ENCODE measurements at regions not wholly inside any gene's neighbourhood (a gene's known extent, or its start where the extent isn't known, plus 50 kb on each side); places are given as distances from the start of the nearest gene placed in this dataset.

GRCh38 chr18:40094441-40094840, 1860.6 kb upstream of the PIK3C3 start:
- Mint-ChIP-seq H3K36me3 (ENCODE audit: low read depth) (no peaks in the 10 kb centered on the region), H3K4me3 (no peak overlapping the region), H3K9me3 (peaks cover 2% of the 10 kb centered on the region), H3K27me3 (ENCODE audit: insufficient read depth) (no peaks in the 10 kb centered on the region), H3K27ac (no peak overlapping the region), H3K4me1 (ENCODE audit: low read depth) (no peaks in the 10 kb centered on the region)
- intact Hi-C loops (cut with micrococcal nuclease) = no loop called here
- no peak for DNase-seq (ENCODE audit: low spot score)

DNA sequence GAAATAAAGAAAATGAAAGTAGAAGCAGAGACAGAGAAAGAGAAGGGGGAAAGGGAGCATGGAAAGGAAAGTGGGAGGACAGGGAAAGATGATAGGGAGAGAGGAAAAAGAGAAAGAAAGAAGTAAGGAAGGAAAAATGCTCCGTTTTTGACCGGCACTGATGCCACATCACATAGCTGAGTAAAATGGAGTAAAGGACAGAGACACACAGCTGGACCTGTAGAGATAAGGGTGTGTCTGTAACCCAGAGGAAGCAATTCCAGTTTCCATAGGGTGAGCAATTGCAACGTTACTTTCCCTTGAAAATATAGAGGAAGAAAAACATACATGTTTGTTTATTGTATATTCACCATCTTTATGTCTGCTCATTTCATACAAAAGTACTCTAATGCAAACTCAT, 1866.9 kb upstream of the PIK3C3 start:
- Mint-ChIP-seq H3K4me3 (no peak overlapping the region), H3K36me3 (ENCODE audit: low read depth) (no peaks in the 10 kb centered on the region), H3K9me3 (peaks cover 4% of the 10 kb centered on the region), H3K4me1 (ENCODE audit: low read depth) (no peaks in the 10 kb centered on the region), H3K27me3 (ENCODE audit: insufficient read depth) (no peaks in the 10 kb centered on the region), H3K27ac (no peak overlapping the region)
- no peak for DNase-seq (ENCODE audit: low spot score)
- intact Hi-C loops (cut with micrococcal nuclease) = no loop called here

- H3K4me1 Mint-ChIP-seq (ENCODE audit: low read depth) = no peaks in the 10 kb centered on the region
- no peaks in the 10 kb centered on the region for H3K27me3 Mint-ChIP-seq (ENCODE audit: insufficient read depth)
- no peak overlapping the region for H3K27ac Mint-ChIP-seq
- no peaks in the 10 kb centered on the region for H3K36me3 Mint-ChIP-seq (ENCODE audit: low read depth)
- no peak overlapping the region for H3K4me3 Mint-ChIP-seq
- intact Hi-C loops (cut with micrococcal nuclease) = no loop called here
- DNase-seq (ENCODE audit: low spot score) = no peak
- H3K9me3 Mint-ChIP-seq = no peaks in the 10 kb centered on the region
Measured at GRCh38 chr18:40079786-40080185, 1875.2 kb upstream of the PIK3C3 start.

DNA sequence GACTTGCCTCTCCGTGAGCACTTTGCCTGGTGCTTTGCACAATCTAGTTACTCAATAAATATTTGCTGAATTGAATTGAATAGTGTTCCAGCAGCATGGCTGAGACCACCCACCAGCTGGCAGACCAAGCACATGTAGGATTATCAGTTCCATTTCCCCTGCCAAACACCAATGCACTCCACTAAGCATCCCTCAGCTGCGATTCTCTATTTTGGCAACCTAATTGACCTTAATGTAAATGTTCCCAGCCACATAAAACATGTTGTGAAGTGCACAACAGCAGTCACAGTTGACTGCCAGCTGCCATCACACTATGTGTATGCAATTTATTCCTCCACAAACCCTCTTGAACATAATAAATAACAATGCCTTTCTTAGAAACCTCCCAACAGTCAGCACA, 1879.4 kb upstream of the PIK3C3 start:
- peaks cover under 1% of the 10 kb centered on the region for H3K9me3 Mint-ChIP-seq

GRCh38 chr18:40072761-40073160, 1882.3 kb upstream of the PIK3C3 start:
- Mint-ChIP-seq H3K27me3 (ENCODE audit: insufficient read depth) (no peaks in the 10 kb centered on the region), H3K4me1 (ENCODE audit: low read depth) (no peaks in the 10 kb centered on the region), H3K4me3 (no peak overlapping the region), H3K27ac (no peak overlapping the region), H3K36me3 (ENCODE audit: low read depth) (no peaks in the 10 kb centered on the region), H3K9me3 (peaks cover 5% of the 10 kb centered on the region)
- DNase-seq (ENCODE audit: low spot score) = no peak
- intact Hi-C loops (cut with micrococcal nuclease) = no loop called here

More for the DNA sequence above, 1879.4 kb upstream of the PIK3C3 start:
- H3K4me1 Mint-ChIP-seq (ENCODE audit: low read depth) = no peaks in the 10 kb centered on the region
- intact Hi-C loops (cut with micrococcal nuclease) = no loop called here
- no peaks in the 10 kb centered on the region for H3K36me3 Mint-ChIP-seq (ENCODE audit: low read depth)
- no peaks in the 10 kb centered on the region for H3K27me3 Mint-ChIP-seq (ENCODE audit: insufficient read depth)
- no peak overlapping the region for H3K4me3 Mint-ChIP-seq
- H3K27ac Mint-ChIP-seq = no peak overlapping the region
- no peak for DNase-seq (ENCODE audit: low spot score)

DNA sequence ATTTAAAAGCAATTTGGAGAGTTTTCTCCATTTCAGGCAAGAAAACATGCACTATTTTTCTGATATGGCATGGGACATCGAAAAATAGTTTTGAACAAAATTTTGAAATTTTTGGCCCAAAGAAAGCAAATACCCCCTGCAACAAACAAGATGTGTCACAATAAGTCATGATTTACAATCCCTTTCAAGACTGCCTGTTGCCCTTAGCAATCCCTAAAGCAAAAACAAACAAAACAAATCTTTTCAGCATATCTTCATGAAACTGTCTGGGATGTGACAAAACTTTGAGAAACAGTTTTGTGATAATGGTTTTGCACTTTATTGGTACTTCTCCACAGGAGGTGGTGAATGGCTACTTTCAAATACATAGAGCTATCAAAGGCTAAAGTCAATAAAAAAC, 1888.7 kb upstream of the PIK3C3 start:
- no peaks in the 10 kb centered on the region for H3K4me1 Mint-ChIP-seq (ENCODE audit: low read depth)

GRCh38 chr18:40063488-40063887, 1891.5 kb upstream of the PIK3C3 start:
- no peak overlapping the region for H3K4me3 Mint-ChIP-seq
- no peak overlapping the region for H3K27ac Mint-ChIP-seq
- no peaks in the 10 kb centered on the region for H3K36me3 Mint-ChIP-seq (ENCODE audit: low read depth)
- intact Hi-C loops (cut with micrococcal nuclease) = no loop called here
- H3K4me1 Mint-ChIP-seq (ENCODE audit: low read depth) = no peaks in the 10 kb centered on the region
- DNase-seq (ENCODE audit: low spot score) = no peak
- no peaks in the 10 kb centered on the region for H3K9me3 Mint-ChIP-seq
- H3K27me3 Mint-ChIP-seq (ENCODE audit: insufficient read depth) = no peaks in the 10 kb centered on the region

More for the DNA sequence above, 1888.7 kb upstream of the PIK3C3 start:
- Mint-ChIP-seq H3K27me3 (ENCODE audit: insufficient read depth) (no peaks in the 10 kb centered on the region), H3K27ac (no peak overlapping the region), H3K9me3 (peaks cover 5% of the 10 kb centered on the region), H3K36me3 (ENCODE audit: low read depth) (no peaks in the 10 kb centered on the region), H3K4me3 (no peak overlapping the region)
- DNase-seq (ENCODE audit: low spot score) = no peak
- intact Hi-C loops (cut with micrococcal nuclease) = no loop called here

DNA sequence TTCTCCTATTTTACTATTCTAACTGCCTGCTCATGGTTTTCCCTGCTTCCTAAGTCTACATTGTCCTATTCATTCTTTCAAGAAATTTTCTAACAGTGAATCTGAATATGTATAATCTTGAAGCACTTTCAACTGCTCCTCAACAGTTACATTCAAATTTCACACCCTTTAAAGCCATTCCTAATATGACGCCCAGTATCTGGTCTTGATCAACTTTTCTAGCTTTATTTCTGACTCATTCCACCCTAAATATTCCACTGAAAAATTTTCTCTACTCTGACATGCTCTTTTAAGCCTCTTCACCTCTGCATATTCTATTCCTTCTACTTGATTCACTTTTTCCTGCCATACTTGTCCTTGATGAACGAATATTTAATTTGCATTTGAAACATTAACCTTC, 1893.9 kb upstream of the PIK3C3 start:
- no peak overlapping the region for H3K27ac Mint-ChIP-seq
- peaks cover 5% of the 10 kb centered on the region for H3K9me3 Mint-ChIP-seq
- H3K4me1 Mint-ChIP-seq (ENCODE audit: low read depth) = no peaks in the 10 kb centered on the region
- no peaks in the 10 kb centered on the region for H3K27me3 Mint-ChIP-seq (ENCODE audit: insufficient read depth)
- no peak overlapping the region for H3K4me3 Mint-ChIP-seq
- no peaks in the 10 kb centered on the region for H3K36me3 Mint-ChIP-seq (ENCODE audit: low read depth)
- intact Hi-C loops (cut with micrococcal nuclease) = no loop called here
- no peak for DNase-seq (ENCODE audit: low spot score)

- intact Hi-C loops (cut with micrococcal nuclease) = no loop called here
- Mint-ChIP-seq H3K36me3 (ENCODE audit: low read depth) (no peaks in the 10 kb centered on the region), H3K27me3 (ENCODE audit: insufficient read depth) (no peaks in the 10 kb centered on the region), H3K4me3 (no peak overlapping the region), H3K4me1 (ENCODE audit: low read depth) (no peaks in the 10 kb centered on the region), H3K27ac (no peak overlapping the region), H3K9me3 (peaks cover 5% of the 10 kb centered on the region)
- DNase-seq (ENCODE audit: low spot score) = no peak
Measured at GRCh38 chr18:40060562-40060961, 1894.5 kb upstream of the PIK3C3 start.

- no peak overlapping the region for H3K27ac Mint-ChIP-seq
- no peaks in the 10 kb centered on the region for H3K36me3 Mint-ChIP-seq (ENCODE audit: low read depth)
- intact Hi-C loops (cut with micrococcal nuclease) = no loop called here
- no peak overlapping the region for H3K4me3 Mint-ChIP-seq
- no peaks in the 10 kb centered on the region for H3K27me3 Mint-ChIP-seq (ENCODE audit: insufficient read depth)
- peaks cover 8% of the 10 kb centered on the region for H3K9me3 Mint-ChIP-seq
- DNase-seq (ENCODE audit: low spot score) = no peak
- H3K4me1 Mint-ChIP-seq (ENCODE audit: low read depth) = no peaks in the 10 kb centered on the region
Measured at GRCh38 chr18:40058811-40059570, 1896.0 kb upstream of the PIK3C3 start.

DNA sequence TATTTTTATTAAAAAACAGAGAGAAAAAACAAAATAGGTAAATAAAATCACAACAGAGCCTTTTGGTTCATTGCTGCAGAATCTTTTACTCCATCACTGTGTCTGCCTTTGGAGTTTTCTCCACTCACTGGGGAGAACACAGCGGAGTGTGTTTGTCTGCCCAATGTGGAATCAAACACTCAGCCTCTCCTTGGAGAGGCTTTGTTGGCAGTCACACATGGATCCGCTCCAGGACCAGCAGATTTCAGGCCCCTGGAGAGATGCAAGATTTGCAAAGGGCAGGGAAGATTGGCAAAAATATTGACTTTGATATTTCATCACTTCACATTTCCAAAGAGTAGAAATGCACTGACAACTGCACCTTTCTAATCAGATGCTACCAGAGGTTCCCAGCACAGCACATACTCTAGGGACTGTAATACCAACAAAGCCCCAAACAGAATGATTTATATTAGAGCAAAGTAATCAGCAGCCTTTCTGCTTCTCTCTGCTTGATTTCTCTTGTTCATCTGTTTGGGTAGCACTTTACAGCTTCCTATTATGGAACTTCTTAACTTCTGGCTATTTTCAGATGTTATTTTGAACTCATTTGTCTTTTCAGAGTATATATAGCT, 1898.8 kb upstream of the PIK3C3 start:
- no peak overlapping the region for H3K4me3 Mint-ChIP-seq
- H3K27me3 Mint-ChIP-seq (ENCODE audit: insufficient read depth) = no peaks in the 10 kb centered on the region
- no peak overlapping the region for H3K27ac Mint-ChIP-seq
- intact Hi-C loops (cut with micrococcal nuclease) = no loop called here
- H3K36me3 Mint-ChIP-seq (ENCODE audit: low read depth) = no peaks in the 10 kb centered on the region
- no peak for DNase-seq (ENCODE audit: low spot score)
- H3K4me1 Mint-ChIP-seq (ENCODE audit: low read depth) = no peaks in the 10 kb centered on the region
- H3K9me3 Mint-ChIP-seq = peaks cover 8% of the 10 kb centered on the region

GRCh38 chr18:40055262-40055661, 1899.8 kb upstream of the PIK3C3 start:
- intact Hi-C loops (cut with micrococcal nuclease) = no loop called here
- Mint-ChIP-seq H3K27ac (no peak overlapping the region), H3K4me1 (ENCODE audit: low read depth) (no peaks in the 10 kb centered on the region), H3K27me3 (ENCODE audit: insufficient read depth) (no peaks in the 10 kb centered on the region), H3K9me3 (peaks cover 8% of the 10 kb centered on the region), H3K36me3 (ENCODE audit: low read depth) (no peaks in the 10 kb centered on the region), H3K4me3 (no peak overlapping the region)
- no peak for DNase-seq (ENCODE audit: low spot score)

DNA sequence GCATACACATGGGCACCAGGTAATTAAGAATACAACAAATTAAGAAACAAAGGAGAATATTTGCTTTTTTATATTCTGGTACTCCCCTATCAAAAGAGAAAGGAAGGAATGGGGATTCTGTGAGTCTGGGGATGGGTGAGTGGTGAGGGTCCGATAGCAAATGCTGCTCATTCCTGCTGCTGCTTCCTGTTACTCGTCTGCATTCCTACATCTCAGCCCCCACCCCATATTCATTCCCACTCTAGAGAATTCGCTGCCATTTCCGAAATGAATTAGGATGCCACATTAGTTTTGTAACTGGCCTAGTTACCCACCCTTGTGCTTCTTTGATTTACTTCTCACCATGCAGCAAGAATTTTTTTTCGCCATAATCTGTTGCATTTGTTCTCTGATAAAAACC, 1905.3 kb upstream of the PIK3C3 start:
- H3K4me1 Mint-ChIP-seq (ENCODE audit: low read depth) = no peaks in the 10 kb centered on the region
- DNase-seq (ENCODE audit: low spot score) = no peak
- intact Hi-C loops (cut with micrococcal nuclease) = no loop called here

More for the DNA sequence above, 1905.3 kb upstream of the PIK3C3 start:
- no peak overlapping the region for H3K27ac Mint-ChIP-seq
- H3K4me3 Mint-ChIP-seq = no peak overlapping the region
- H3K9me3 Mint-ChIP-seq = peaks cover 6% of the 10 kb centered on the region
- no peaks in the 10 kb centered on the region for H3K27me3 Mint-ChIP-seq (ENCODE audit: insufficient read depth)
- no peaks in the 10 kb centered on the region for H3K36me3 Mint-ChIP-seq (ENCODE audit: low read depth)

Data from activated T-helper 1 cell treated with anti-CD3 and anti-CD28 coated beads, Interleukin-12 subunit alpha, Interleukin-12 subunit beta, Interleukin-2, Interleukin-4 antibody, amounts not matched to agents 30 ng/mL and 10 ng/mL and 1 ng/mL, durations not matched to agents 14 hours and 24 hours and 36 hours (primary cell).